Psoas muscle (tissue), 7 donors: ENCODE measurements at regions not wholly inside any gene's neighbourhood (a gene's known extent, or its start where the extent isn't known, plus 50 kb on each side); places are given as distances from the start of the nearest gene placed in this dataset.

Experiments used
- ATAC-seq, 4 donors: fragments of 200-7000 bp; cut with Tn5 transposase; one replicate each; pipeline ENCODE4 v1.9.1; 2020; ENCODE audit warnings: moderate library complexity in 3 of 4, mild to moderate bottlenecking in 2 of 4
- DNase-seq, 2 donors: peaks; one replicate each; pipeline ENCODE4 v3.0.0-alpha.2; 2020
- H3K27ac ChIP-seq: fragments of 200-600 bp; one replicate; pipeline ENCODE4 v1.8.0; 2022
- H3K27me3 ChIP-seq, 3 donors: fragments of 200-600 bp in 1 of 3; one replicate each; pipeline versions ENCODE4 v1.6.1 to v1.8.0; 2013 to 2022; ENCODE audit warnings: low read length in 2 of 3, mild to moderate bottlenecking in 2 of 3, moderate library complexity in 1 of 3; ENCODE audit not compliant: insufficient read depth in 3 of 3
- H3K36me3 ChIP-seq, 2 donors: fragments of 200-600 bp in 1 of 2; one replicate each; pipeline versions ENCODE4 v1.6.1 to v1.8.0; 2013 to 2022; ENCODE audit warnings: low read depth in 1 of 2, mild to moderate bottlenecking in 1 of 2, moderate library complexity in 1 of 2; ENCODE audit not compliant: insufficient read depth in 1 of 2
- H3K4me1 ChIP-seq: fragments of 200-600 bp; one replicate; pipeline ENCODE4 v1.8.0; 2022
- H3K4me3 ChIP-seq: fragments of 200-600 bp; one replicate; pipeline ENCODE4 v1.8.0; 2022; ENCODE audit warnings: mild to moderate bottlenecking
- H3K9me3 ChIP-seq: fragments of 200-600 bp; one replicate; pipeline ENCODE4 v1.8.0; 2022
- CTCF ChIP-seq: fragments of 200-600 bp; IDR thresholded peaks from one replicate; pipeline ENCODE4 v1.8.0; 2022; ENCODE audit warnings: antibody characterized with exemption
- WGBS, 3 donors: extraction: QIAGEN DNeasy Blood & Tissue Kit; methylation state at CpG; one replicate each; pipeline versions ENCODE4 v1.1.6 to v1.1.7; 2013; 5-methylcytosine and 5-hydroxymethylcytosine counted together
- intact Hi-C, 2 donors: fragments of 100-400 bp; cut with DNase I; formaldehyde crosslinking; loops; one replicate each; pipeline versions ENCODE4 v1.11.0 to v1.14.2; 2022
- donor health status: healthy with polysubstance abuse.
- donor health status: DM: no; HTN: no; CAD: no; lungs with moderate emphysema.
- donor health status: Bipolar disorder and iron deficiency.
- donor health status: healthy.
- donor health status: DM: yes; HTN: yes; CAD: no.
- donor health status: DM: no; HTN: no; CAD: no.
- donor health status: DM: yes; HTN: yes; CAD: no.

DNA sequence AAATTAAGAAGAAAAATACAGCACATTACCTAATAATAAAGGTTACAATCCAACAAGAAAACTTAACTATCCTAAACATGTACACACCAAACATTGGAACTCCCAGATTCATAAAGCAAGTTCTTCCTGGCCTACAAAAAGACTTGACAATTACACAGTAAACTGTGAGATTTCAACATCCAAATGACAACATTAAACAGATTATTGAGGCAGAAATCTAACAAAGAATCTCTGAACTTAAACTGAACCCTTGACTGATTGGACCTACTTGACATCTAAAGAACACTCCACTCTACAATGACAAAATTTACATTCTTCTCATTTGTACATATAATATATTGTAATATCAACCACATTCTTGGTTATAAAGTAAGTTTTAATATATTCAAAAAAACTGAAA is 1341.3 kb downstream of the LRFN5 start:
- Histone ChIP-seq H3K9me3 (peaks cover 8% of the 10 kb centered on the region), H3K4me3 (no peak overlapping the region), H3K27ac (no peak overlapping the region), H3K36me3 (no peaks in the 10 kb centered on the region), H3K27me3 (no peaks in the 10 kb centered on the region), H3K4me1 (no peaks in the 10 kb centered on the region)
- intact Hi-C loops, result no loop called here
- DNase-seq (no peak), ATAC-seq (no peak)
- no peak for TF ChIP-seq CTCF

- H3K27ac ChIP-seq, result no peak overlapping the region
- H3K4me1 ChIP-seq, result no peaks in the 10 kb centered on the region
- 53 to 63% (median 60%) methylated on average over 2 of the region's 2 CpGs for WGBS, 3 donors
- DNase-seq, result no peak
- no peaks in the 10 kb centered on the region for H3K9me3 ChIP-seq
- intact Hi-C loops, result no loop called here
- no peak overlapping the region for H3K4me3 ChIP-seq
- no peak for ATAC-seq
- H3K36me3 ChIP-seq, result no peaks in the 10 kb centered on the region
- H3K27me3 ChIP-seq, result no peaks in the 10 kb centered on the region
- no peak for TF ChIP-seq CTCF
Observed at GRCh38 chr14:42944284-42944683, 1337.6 kb downstream of the LRFN5 start.

DNA sequence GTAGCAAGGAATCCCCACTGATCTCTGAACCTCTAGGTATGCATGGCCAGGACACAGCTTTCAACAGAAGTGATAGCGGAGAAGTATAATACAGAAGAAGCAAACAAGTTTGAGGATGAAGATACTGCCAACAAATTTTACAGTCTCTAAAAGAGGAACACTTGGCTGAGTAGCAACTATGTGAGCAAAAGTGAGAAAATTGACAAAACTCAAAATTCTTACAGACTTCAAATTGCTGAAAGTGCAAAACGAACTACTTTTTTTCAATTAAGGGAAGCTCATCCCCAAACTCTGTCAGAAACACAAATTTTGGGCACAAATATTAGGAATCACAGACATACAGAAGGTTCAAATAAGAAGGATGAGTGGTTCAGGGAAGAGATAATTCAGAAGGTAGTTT is 1324.6 kb downstream of the LRFN5 start:
- Histone ChIP-seq H3K4me1 (no peaks in the 10 kb centered on the region), H3K36me3 (no peaks in the 10 kb centered on the region), H3K27ac (no peak overlapping the region), H3K9me3 (no peaks in the 10 kb centered on the region), H3K4me3 (no peak overlapping the region), H3K27me3 (no peaks in the 10 kb centered on the region)
- TF ChIP-seq CTCF, result no peak
- intact Hi-C loops, result no loop called here
- 69 to 79% (median 79%) methylated on average over 2 of the region's 2 CpGs for WGBS, 3 donors
- ATAC-seq (no peak), DNase-seq (no peak)

- Histone ChIP-seq H3K4me3 (no peak overlapping the region), H3K4me1 (no peaks in the 10 kb centered on the region), H3K36me3 (no peaks in the 10 kb centered on the region), H3K27me3 (no peaks in the 10 kb centered on the region), H3K27ac (no peak overlapping the region), H3K9me3 (no peaks in the 10 kb centered on the region)
- ATAC-seq, result peak in 1 of 4 donors; percentile 28
- no peak for TF ChIP-seq CTCF
- WGBS, 3 donors, result 4 to 12% (median 9%) methylated on average over 5 of the region's 5 CpGs
- DNase-seq, result no peak
- intact Hi-C loops, result no loop called here
Observed at GRCh38 chr14:42929806-42930480, 1323.3 kb downstream of the LRFN5 start.

GRCh38 chr14:42927313-42927712 is 1320.6 kb downstream of the LRFN5 start:
- H3K27me3 ChIP-seq, result no peaks in the 10 kb centered on the region
- no peaks in the 10 kb centered on the region for H3K4me1 ChIP-seq
- H3K27ac ChIP-seq, result no peak overlapping the region
- no peaks in the 10 kb centered on the region for H3K9me3 ChIP-seq
- intact Hi-C loops, result no loop called here
- no peak for DNase-seq
- no peaks in the 10 kb centered on the region for H3K36me3 ChIP-seq
- TF ChIP-seq CTCF, result no peak
- no peak for ATAC-seq
- 90 to 94% (median 90%) methylated on average over 2 of the region's 2 CpGs for WGBS, 3 donors
- no peak overlapping the region for H3K4me3 ChIP-seq
